ENCODE measurements at regions not wholly inside any gene's neighbourhood (a gene's known extent, or its start where the extent isn't known, plus 50 kb on each side); places are given as distances from the start of the nearest gene placed in this dataset.

DNA sequence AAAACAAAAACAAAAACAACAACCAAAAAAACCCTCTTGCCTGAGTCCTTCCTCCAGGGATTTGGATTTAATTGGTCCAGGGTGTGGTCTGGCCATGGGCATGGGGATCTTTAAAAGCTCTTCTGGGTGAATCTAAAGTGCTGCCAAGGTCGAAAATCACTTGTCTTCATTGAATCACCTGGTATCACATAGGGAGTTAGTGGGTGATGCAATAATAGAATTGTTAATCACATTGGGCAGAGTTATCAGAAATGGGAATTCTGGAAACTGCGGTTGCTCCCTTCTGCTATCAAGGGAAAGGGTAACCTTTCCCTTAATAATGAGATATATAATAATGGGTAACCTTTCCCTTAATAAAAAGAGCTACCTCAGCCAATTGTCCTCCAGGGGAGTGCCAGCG lies 267.9 kb upstream of the KLF3 start:
- TF ChIP-seq, protein P1, sequence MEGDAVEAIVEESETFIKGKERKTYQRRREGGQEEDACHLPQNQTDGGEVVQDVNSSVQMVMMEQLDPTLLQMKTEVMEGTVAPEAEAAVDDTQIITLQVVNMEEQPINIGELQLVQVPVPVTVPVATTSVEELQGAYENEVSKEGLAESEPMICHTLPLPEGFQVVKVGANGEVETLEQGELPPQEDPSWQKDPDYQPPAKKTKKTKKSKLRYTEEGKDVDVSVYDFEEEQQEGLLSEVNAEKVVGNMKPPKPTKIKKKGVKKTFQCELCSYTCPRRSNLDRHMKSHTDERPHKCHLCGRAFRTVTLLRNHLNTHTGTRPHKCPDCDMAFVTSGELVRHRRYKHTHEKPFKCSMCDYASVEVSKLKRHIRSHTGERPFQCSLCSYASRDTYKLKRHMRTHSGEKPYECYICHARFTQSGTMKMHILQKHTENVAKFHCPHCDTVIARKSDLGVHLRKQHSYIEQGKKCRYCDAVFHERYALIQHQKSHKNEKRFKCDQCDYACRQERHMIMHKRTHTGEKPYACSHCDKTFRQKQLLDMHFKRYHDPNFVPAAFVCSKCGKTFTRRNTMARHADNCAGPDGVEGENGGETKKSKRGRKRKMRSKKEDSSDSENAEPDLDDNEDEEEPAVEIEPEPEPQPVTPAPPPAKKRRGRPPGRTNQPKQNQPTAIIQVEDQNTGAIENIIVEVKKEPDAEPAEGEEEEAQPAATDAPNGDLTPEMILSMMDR (IDR thresholded peaks at IDR 0.05): no peak
- no peak for TF ChIP-seq POLR2A (IDR thresholded peaks at IDR 0.05)
